ENCODE measurements at regions not wholly inside any gene's neighbourhood (a gene's known extent, or its start where the extent isn't known, plus 50 kb on each side); places are given as distances from the start of the nearest gene placed in this dataset.

DNA sequence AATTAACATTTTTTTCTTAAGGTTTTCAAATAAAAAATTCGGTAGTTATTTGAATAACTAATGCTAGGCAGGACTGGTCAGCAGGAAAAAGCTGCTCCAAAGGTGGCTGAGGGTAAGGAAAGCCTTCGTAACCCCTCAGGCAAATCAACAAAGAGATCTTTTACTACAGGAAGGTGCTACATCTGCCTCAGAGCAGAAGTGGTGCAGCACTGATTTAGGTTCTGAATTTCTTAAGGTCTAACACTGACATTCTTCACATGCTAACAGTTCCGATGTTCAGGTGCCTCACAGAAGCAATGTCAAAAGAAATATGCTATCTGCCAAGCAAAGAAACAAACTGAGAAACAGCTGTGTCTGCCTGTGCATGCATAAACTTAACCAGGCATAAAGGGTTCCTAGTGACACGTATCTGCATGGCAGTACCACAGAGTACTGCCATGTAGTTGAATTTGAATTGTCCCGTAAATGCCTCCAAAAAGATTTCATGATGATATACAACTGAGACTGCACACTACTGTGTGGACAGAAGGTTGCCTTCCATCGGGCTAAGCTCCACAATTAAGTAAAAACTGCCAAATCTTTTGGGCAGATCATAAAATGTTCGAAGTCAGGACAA lies 275.0 kb upstream of the NSMCE3 start:
- TF ChIP-seq, protein P1, sequence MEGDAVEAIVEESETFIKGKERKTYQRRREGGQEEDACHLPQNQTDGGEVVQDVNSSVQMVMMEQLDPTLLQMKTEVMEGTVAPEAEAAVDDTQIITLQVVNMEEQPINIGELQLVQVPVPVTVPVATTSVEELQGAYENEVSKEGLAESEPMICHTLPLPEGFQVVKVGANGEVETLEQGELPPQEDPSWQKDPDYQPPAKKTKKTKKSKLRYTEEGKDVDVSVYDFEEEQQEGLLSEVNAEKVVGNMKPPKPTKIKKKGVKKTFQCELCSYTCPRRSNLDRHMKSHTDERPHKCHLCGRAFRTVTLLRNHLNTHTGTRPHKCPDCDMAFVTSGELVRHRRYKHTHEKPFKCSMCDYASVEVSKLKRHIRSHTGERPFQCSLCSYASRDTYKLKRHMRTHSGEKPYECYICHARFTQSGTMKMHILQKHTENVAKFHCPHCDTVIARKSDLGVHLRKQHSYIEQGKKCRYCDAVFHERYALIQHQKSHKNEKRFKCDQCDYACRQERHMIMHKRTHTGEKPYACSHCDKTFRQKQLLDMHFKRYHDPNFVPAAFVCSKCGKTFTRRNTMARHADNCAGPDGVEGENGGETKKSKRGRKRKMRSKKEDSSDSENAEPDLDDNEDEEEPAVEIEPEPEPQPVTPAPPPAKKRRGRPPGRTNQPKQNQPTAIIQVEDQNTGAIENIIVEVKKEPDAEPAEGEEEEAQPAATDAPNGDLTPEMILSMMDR (IDR thresholded peaks at IDR 0.05; ENCODE audit: low read depth, low read length, missing control alignments): no peak
- DNase-seq (ENCODE audit: low read depth): no peak

DNA sequence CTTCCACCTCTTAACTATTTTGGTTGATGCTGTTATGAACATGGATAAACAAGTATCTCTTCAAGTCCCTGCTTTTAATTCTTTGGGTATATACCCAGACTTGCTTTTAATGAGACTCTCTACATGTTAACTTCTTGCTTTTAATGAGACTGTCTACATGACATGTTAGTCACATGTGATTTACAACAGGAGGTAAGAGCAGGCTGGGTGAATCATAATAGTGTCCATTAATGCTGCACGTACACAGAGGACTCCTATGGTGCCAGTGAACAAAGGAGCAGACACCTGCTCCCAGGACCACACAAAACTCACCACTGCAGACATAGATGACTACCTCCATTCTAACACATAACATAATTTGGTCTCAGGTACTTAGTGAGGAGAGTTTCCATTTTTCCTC lies 273.4 kb upstream of the NSMCE3 start:
- no peak for DNase-seq (ENCODE audit: low read depth)
- TF ChIP-seq, protein P1 (IDR thresholded peaks at IDR 0.05; ENCODE audit: low read depth, low read length, missing control alignments): no peak
- H3K4me3 ChIP-seq (ENCODE audit: low read depth, low read length): no peak overlapping the region

More for the DNA sequence above, 275.0 kb upstream of the NSMCE3 start:
- H3K4me3 ChIP-seq (ENCODE audit: low read depth, low read length): no peak overlapping the region

DNA sequence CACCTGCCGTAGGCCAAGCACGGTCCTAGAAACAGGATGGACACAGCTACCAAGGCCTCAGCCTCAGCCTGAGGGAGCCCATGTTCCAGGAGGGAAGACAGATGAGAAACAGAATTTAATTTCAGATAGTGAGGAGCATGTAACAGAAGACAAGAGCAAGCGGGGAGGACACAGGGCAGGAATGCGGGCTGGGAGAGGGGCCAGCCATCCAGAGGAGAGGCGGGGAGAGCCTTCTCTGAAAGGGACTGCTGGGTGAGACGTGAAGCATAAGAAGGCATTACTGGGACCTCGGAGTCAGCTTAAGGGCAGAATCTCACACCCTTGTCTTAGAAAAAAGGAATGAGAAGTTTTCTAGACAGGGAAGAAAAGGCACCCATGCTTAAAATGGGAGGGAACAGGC lies 271.7 kb upstream of the NSMCE3 start:
- TF ChIP-seq, protein P1 (IDR thresholded peaks at IDR 0.05; ENCODE audit: low read depth, low read length, missing control alignments): no peak
- H3K4me3 ChIP-seq (ENCODE audit: low read depth, low read length): no peak overlapping the region
- no peak for DNase-seq (ENCODE audit: low read depth)

DNA sequence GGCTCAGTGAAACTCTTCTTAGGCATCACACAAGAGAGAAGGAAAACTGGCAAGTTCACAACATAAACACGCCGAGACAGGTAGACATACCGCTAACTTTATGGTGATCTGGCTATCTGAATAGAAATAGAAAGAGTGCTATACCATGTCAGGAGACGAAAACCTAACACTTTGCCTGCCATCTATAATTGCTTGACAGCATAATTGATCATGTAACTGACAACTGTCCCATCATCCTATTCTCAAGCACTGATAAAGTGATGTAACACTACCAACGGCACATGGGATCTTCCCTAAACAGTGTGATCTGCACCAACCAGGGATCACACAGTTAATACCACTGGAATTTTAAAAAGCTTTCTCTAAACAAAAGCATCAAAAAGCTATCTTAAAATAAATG lies 270.9 kb upstream of the NSMCE3 start:
- TF ChIP-seq, protein P1 (IDR thresholded peaks at IDR 0.05; ENCODE audit: low read depth, low read length, missing control alignments): no peak
- DNase-seq (ENCODE audit: low read depth): no peak
- H3K4me3 ChIP-seq (ENCODE audit: low read depth, low read length): no peak overlapping the region

DNA sequence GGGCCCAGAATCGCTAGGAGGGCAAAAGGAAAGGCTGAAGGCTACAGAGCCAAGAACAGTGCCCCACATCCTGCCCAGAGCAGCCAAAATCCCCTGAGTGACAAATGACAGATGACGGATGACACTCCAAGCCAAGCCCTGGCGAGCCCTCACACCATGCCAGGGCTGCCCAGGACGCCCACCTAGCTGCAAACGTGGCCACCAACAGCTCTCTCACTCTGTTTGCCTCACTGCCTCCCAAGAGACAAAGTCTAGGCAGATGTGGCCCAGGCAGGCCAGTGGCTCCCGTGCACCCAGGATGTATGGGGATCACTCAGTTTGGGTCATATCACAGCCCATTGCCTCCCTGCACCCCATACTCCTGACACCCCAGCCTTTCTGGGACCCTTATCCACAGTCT lies 270.1 kb upstream of the NSMCE3 start:
- H3K4me3 ChIP-seq (ENCODE audit: low read depth, low read length): no peak overlapping the region
- DNase-seq (ENCODE audit: low read depth): no peak
- TF ChIP-seq, protein P1 (IDR thresholded peaks at IDR 0.05; ENCODE audit: low read depth, low read length, missing control alignments): no peak

DNA sequence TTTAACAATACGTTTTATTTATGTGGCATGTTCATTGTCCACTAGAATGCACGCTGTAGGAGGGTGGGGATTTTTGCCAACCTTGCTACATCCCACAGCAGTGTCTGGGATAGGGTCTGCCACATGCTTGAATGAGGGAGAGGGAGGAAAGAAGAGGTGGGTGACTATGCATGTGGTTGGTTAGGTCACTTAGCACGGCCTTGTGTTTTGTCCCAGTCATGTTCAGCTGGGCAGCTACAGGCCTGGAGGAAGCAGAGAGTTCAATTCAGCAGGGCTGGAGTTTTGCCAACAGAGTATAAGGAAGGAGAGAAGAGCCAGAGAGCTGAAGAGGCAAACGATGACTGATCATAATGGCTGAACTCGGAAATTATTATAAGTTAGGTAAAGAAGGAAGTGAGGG lies 268.4 kb upstream of the NSMCE3 start:
- no peak for DNase-seq (ENCODE audit: low read depth)
- TF ChIP-seq, protein P1 (IDR thresholded peaks at IDR 0.05; ENCODE audit: low read depth, low read length, missing control alignments): no peak
- no peak overlapping the region for H3K4me3 ChIP-seq (ENCODE audit: low read depth, low read length)

DNA sequence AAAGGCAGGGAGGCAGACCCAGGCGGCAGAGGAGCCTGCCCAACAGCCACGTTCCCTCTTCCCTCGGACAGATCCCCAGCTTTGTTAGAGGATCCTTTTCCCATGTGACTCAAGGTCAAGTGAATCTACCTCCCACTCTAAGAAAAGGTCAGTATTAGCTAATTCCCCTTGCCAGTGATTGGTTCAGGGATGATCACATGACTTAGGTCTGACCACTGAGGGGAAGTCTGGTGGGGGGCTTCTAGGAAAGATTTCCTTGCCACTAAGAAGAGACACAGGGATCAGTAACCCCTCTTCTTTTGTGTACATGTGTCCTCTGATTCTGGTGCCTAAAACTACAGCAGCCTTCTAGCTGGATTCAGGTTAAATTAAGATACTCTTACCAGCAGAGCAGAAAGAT lies 266.3 kb upstream of the NSMCE3 start:
- TF ChIP-seq, protein P1 (IDR thresholded peaks at IDR 0.05; ENCODE audit: low read depth, low read length, missing control alignments): no peak
- DNase-seq (ENCODE audit: low read depth): no peak
- no peak overlapping the region for H3K4me3 ChIP-seq (ENCODE audit: low read depth, low read length)
